Stomach (tissue), 8 donors: ENCODE measurements at regions not wholly inside any gene's neighbourhood (a gene's known extent, or its start where the extent isn't known, plus 50 kb on each side); places are given as distances from the start of the nearest gene placed in this dataset.
"Not testable (repeated sequence)": the region's sequence is repeated elsewhere in the genome, so short reads cannot be mapped to it uniquely, and the experiment has no call there.

Experiments used
- DNase-seq, 2 donors: peaks; one replicate each; pipeline versions ENCODE4 v3.0.0 to v3.0.0-alpha.2; 2013 to 2019
- H3K27ac ChIP-seq, 5 donors: fragments of 200-600 bp in 4 of 5; sonication (generic) in 4 of 5; one replicate each; pipeline ENCODE4 v1.5.1; 2013 to 2019; ENCODE audit warnings: mild to moderate bottlenecking in 1 of 5, moderate library complexity in 1 of 5
- H3K27me3 ChIP-seq, 3 donors: fragments of 200-600 bp; sonication (generic); one replicate each; pipeline ENCODE4 v1.5.1; 2017 to 2019; ENCODE audit warnings: mixed run types in 1 of 3
- H3K36me3 ChIP-seq, 4 donors: fragments of 200-600 bp; sonication (generic); 1 replicate in 3 of 4; 2 replicates in 1 of 4; pipeline ENCODE4 v1.5.1; 2016 to 2019
- H3K4me1 ChIP-seq, 4 donors: fragments of 200-600 bp; sonication (generic); one replicate each; pipeline ENCODE4 v1.5.1; 2016 to 2019
- H3K4me3 ChIP-seq, 4 donors: fragments of 200-600 bp; sonication (generic) in 3 of 4; one replicate each; pipeline ENCODE4 v1.5.1; 2016 to 2019; ENCODE audit warnings: mild to moderate bottlenecking in 1 of 4
- H3K9me3 ChIP-seq, 4 donors: fragments of 200-600 bp; sonication (generic); one replicate each; pipeline ENCODE4 v1.5.1; 2016 to 2019
- CTCF ChIP-seq, 7 experiments: fragments of 450-650 bp in 4 of 7; fragments of 200-600 bp in 3 of 7; sonication (generic) in 3 of 7; IDR thresholded peaks; one replicate each; pipeline ENCODE4 v1.5.1; 2016 to 2019; ENCODE audit warnings: antibody characterized with exemption in 7 of 7, control low read depth in 2 of 7, mild to moderate bottlenecking in 1 of 7
- EP300 ChIP-seq: sonication (generic); formaldehyde crosslinking; IDR thresholded peaks from one replicate; pipeline ENCODE4 v1.6.1; 2017; ENCODE audit warnings: antibody characterized with exemption
- POLR2A ChIP-seq, 4 donors: fragments of 450-650 bp; IDR thresholded peaks; one replicate each; pipeline ENCODE4 v1.6.1; 2016; ENCODE audit warnings: antibody characterized with exemption in 4 of 4, control low read depth in 2 of 4, mild to moderate bottlenecking in 1 of 4, moderate library complexity in 1 of 4
- POLR2AphosphoS5 ChIP-seq, 3 donors: sonication (generic); formaldehyde crosslinking; IDR thresholded peaks; one replicate each; pipeline ENCODE4 v1.6.1; 2016; ENCODE audit warnings: antibody characterized with exemption in 3 of 3
- WGBS, 5 donors: extraction: QIAGEN DNeasy Blood & Tissue Kit in 3 of 5; methylation state at CpG; one replicate each; pipeline versions ENCODE4 v1.1.5 to v1.1.7; 2013 to 2018; 5-methylcytosine and 5-hydroxymethylcytosine counted together
- intact Hi-C: fragments of 100-400 bp; cut with DNase I; formaldehyde crosslinking; loops from one replicate; pipeline ENCODE4 v1.15.1; 2023; ENCODE audit warnings: low total_unique reads
- donor health status: healthy with polysubstance abuse.
- donor health status: Bipolar disorder and iron deficiency.
- donor health status: healthy.

DNA sequence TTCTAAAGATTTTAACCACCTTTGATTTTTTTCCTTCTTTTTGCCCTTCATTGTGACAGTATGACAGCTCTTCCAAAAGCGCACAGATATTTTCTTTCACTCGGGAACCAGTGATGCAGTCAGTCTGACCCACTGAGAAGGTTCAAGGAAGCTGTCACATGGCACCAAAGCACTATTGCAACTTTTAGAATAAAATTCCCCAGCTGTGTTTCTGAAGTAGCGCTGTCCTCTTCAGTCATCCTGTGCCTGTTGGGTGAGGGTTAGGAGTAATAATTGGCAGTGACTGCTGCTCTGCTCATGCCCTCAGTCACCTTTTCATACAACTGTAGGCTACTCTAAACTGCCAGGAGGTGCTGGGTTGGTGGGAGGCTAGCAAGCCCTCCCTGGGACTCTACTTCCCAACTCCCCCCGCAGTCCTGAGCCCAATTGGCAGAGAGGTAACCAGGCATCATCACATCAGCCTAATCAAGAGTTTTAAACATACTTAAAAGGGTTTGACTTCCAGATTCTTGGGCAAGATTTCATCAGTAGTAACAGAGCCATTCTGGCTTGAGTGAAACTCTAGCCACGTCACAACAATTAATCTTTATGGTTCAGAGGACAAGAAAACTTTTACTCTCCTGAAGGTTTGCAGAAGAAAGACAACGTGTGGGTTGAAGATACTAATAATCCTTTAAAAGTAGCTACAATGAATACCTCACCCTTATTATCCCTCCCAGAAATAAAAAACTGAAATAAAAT is 473.3 kb downstream of the FBXO15 start:
- Histone ChIP-seq H3K4me1 (no peaks in the 10 kb centered on the region), H3K9me3 (no peaks in the 10 kb centered on the region), H3K4me3 (no peak overlapping the region), H3K27ac (no peak overlapping the region), H3K36me3 (no peaks in the 10 kb centered on the region), H3K27me3 (no peaks in the 10 kb centered on the region)
- DNase-seq: no peak
- intact Hi-C loops: no loop called here
- WGBS, 5 donors: 75 to 81% (median 79%) methylated on average over 6 of the region's 6 CpGs
- TF ChIP-seq POLR2A (IDR thresholded peaks at IDR 0.05) (no peak), CTCF (IDR thresholded peaks at IDR 0.05) (no peak), EP300 (no peak), POLR2AphosphoS5 (IDR thresholded peaks at IDR 0.05) (no peak)

DNA sequence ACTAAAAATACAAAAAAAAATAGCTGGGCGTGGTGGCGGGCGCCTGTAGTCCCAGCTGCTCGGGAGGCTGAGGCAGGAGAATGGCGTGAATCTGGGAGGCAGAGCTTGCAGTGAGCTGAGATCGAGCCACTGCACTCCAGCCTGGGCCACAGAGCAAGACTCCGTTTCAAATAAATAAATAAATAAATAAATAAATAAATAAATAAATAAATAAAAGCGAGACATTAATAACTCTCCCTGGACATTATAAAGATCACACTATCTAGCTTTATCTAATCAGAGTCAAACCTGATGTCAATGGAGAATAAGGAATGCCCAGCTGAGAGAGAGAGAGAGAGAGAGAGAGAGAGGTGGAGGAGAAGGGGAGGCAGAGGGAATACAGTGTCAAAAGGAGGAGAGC is 476.2 kb downstream of the FBXO15 start:
- H3K27ac ChIP-seq, H3K27me3 ChIP-seq, DNase-seq, H3K36me3 ChIP-seq, H3K4me3 ChIP-seq, intact Hi-C loops, H3K9me3 ChIP-seq, H3K4me1 ChIP-seq: not testable (repeated sequence)
- WGBS, 5 donors: 90 to 94% (median 92%) methylated on average over 8 of the region's 8 CpGs

DNA sequence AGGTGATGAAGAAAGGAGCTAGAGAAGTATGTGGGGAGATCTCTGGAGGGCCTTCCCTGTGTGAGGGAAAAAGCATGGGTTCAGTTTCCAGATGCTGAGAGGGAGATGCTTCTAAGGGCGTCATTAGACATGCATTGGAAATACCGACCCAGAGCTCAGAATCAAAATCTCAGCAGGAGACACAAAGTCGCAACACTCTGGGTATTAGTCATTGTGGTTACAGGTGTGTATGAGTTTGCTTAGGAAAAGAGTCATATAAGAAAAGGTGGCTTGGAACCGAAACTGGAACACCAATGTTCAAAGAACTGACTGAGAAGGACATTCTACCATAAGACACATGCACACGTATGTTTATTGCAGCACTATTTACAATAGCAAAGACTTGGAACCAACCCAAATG is 477.1 kb downstream of the FBXO15 start:
- no peaks in the 10 kb centered on the region for H3K4me1 ChIP-seq
- intact Hi-C loops: no loop called here
- no peaks in the 10 kb centered on the region for H3K27me3 ChIP-seq
- 74 to 85% (median 78%) methylated on average over 5 of the region's 5 CpGs for WGBS, 5 donors
- no peak overlapping the region for H3K4me3 ChIP-seq
- TF ChIP-seq POLR2AphosphoS5 (IDR thresholded peaks at IDR 0.05) (no peak), CTCF (IDR thresholded peaks at IDR 0.05) (no peak), EP300 (no peak), POLR2A (IDR thresholded peaks at IDR 0.05) (no peak)
- H3K9me3 ChIP-seq: no peaks in the 10 kb centered on the region
- no peak overlapping the region for H3K27ac ChIP-seq
- no peaks in the 10 kb centered on the region for H3K36me3 ChIP-seq
- no peak for DNase-seq

GRCh38 chr18:73670039-73670438 is 477.6 kb downstream of the FBXO15 start:
- no peak for DNase-seq
- intact Hi-C loops: no loop called here
- no peaks in the 10 kb centered on the region for H3K27me3 ChIP-seq
- no peak overlapping the region for H3K27ac ChIP-seq
- no peak overlapping the region for H3K4me3 ChIP-seq
- H3K9me3 ChIP-seq: no peaks in the 10 kb centered on the region
- no peaks in the 10 kb centered on the region for H3K36me3 ChIP-seq
- H3K4me1 ChIP-seq: no peaks in the 10 kb centered on the region
- no peak for TF ChIP-seq POLR2AphosphoS5 (IDR thresholded peaks at IDR 0.05)
- TF ChIP-seq CTCF (IDR thresholded peaks at IDR 0.05): no peak
- no peak for TF ChIP-seq EP300
- TF ChIP-seq POLR2A (IDR thresholded peaks at IDR 0.05): no peak

- Histone ChIP-seq H3K27ac (no peak overlapping the region), H3K36me3 (no peaks in the 10 kb centered on the region), H3K9me3 (no peaks in the 10 kb centered on the region), H3K27me3 (no peaks in the 10 kb centered on the region), H3K4me3 (no peak overlapping the region), H3K4me1 (no peaks in the 10 kb centered on the region)
- intact Hi-C loops: no loop called here
- DNase-seq: no peak
- TF ChIP-seq EP300 (no peak), POLR2AphosphoS5 (IDR thresholded peaks at IDR 0.05) (no peak), CTCF (IDR thresholded peaks at IDR 0.05) (no peak), POLR2A (IDR thresholded peaks at IDR 0.05) (no peak)
- WGBS, 5 donors: 57 to 63% (median 61%) methylated on average over 6 of the region's 6 CpGs
These were observed 478.3 kb downstream of the FBXO15 start for GRCh38 chr18:73669297-73669696.
